MCF 10A (cell line): ENCODE measurements at regions not wholly inside any gene's neighbourhood (a gene's known extent, or its start where the extent isn't known, plus 50 kb on each side); places are given as distances from the start of the nearest gene placed in this dataset.

ENCODE experiments used
- BruUV-seq: library from RNA; stranded (reverse); fragments of 400-500 nt; replicated peaks from 2 replicates; lab custom pipeline; 2021; lab: Mats Ljungman, UMichigan
- CTCF ChIA-PET: fragments of 300-600 bp; sonication (Branson Sonifier 250); formaldehyde crosslinking; extraction: SDS; loops from one replicate; lab custom pipeline; 2021; ENCODE audit warnings: antibody characterized with exemption, inconsistent platforms; lab: Yijun Ruan, JAX
- POLR2A ChIA-PET: fragments of 300-600, 350-650 bp; sonication (Branson Sonifier 250); formaldehyde crosslinking; extraction: SDS; loops from one replicate; lab custom pipeline; 2020; ENCODE audit warnings: antibody characterized with exemption, inconsistent platforms; lab: Yijun Ruan, JAX
- DNase-seq: peaks from one replicate; pipeline ENCODE4 v3.0.0-alpha.2; 2018; ENCODE audit not compliant: unreplicated experiment
- H3K27ac Mint-ChIP-seq: one replicate; pipeline ENCODE4 v1.8.0; 2022; ENCODE audit warnings: mild to moderate bottlenecking, low read depth, mixed read lengths; ENCODE audit not compliant: unreplicated experiment
- H3K27me3 Mint-ChIP-seq: one replicate; pipeline ENCODE4 v1.8.0; 2022; ENCODE audit warnings: mixed read lengths; ENCODE audit not compliant: insufficient read depth, unreplicated experiment
- H3K36me3 Mint-ChIP-seq: one replicate; pipeline ENCODE4 v1.8.0; 2022; ENCODE audit warnings: mild to moderate bottlenecking, moderate library complexity, mixed read lengths; ENCODE audit not compliant: insufficient read depth, unreplicated experiment
- H3K4me1 Mint-ChIP-seq: one replicate; pipeline ENCODE4 v1.8.0; 2022; ENCODE audit warnings: mixed read lengths; ENCODE audit not compliant: insufficient read depth, unreplicated experiment
- H3K4me3 Mint-ChIP-seq: one replicate; pipeline ENCODE4 v1.8.0; 2022; ENCODE audit warnings: mild to moderate bottlenecking, moderate library complexity, mixed read lengths; ENCODE audit not compliant: unreplicated experiment
- H3K9me3 Mint-ChIP-seq: one replicate; pipeline ENCODE4 v1.8.0; 2022; ENCODE audit warnings: mixed read lengths; ENCODE audit not compliant: unreplicated experiment
- CTCF ChIP-seq: fragments of 200-600 bp; IDR thresholded peaks from one replicate; pipeline ENCODE4 v1.8.0; 2022; ENCODE audit warnings: antibody characterized with exemption, mild to moderate bottlenecking; ENCODE audit not compliant: unreplicated experiment
- intact Hi-C: fragments of 100-400 bp; cut with micrococcal nuclease; formaldehyde crosslinking; loops from 2 replicates; pipeline ENCODE4 v1.14.1; 2022

- DNase-seq = no peak
- no peaks in the 10 kb centered on the region for H3K36me3 Mint-ChIP-seq
- BruUV-seq = no TSS peak
Observed at GRCh38 chr14:105847400-105847799, 321.0 kb downstream of the TMEM121 start.

GRCh38 chr14:105848570-105848969 lies 322.2 kb downstream of the TMEM121 start:
- Mint-ChIP-seq H3K4me3 (no peak overlapping the region), H3K27ac (no peak overlapping the region), H3K27me3 (no peaks in the 10 kb centered on the region), H3K4me1 (no peaks in the 10 kb centered on the region), H3K36me3 (no peaks in the 10 kb centered on the region), H3K9me3 (peaks cover 26% of the 10 kb centered on the region)
- BruUV-seq = no TSS peak
- POLR2A ChIA-PET = no interaction called here
- CTCF ChIA-PET = no interaction called here
- TF ChIP-seq CTCF = no peak
- intact Hi-C loops = no loop called here
- no peak for DNase-seq

More at GRCh38 chr14:105847400-105847799, 321.0 kb downstream of the TMEM121 start:
- no peak for TF ChIP-seq CTCF
- intact Hi-C loops = no loop called here
- Mint-ChIP-seq H3K4me1 (no peaks in the 10 kb centered on the region), H3K27ac (no peak overlapping the region), H3K27me3 (no peaks in the 10 kb centered on the region), H3K4me3 (no peak overlapping the region), H3K9me3 (peaks cover 27% of the 10 kb centered on the region)
- ChIA-PET POLR2A (no interaction called here), CTCF (interaction anchor here (0.6 kb wide), 1 partner anchor 34 kb away, joined by 3 read pairs; no protein-coding TSS in a partner anchor)

- Mint-ChIP-seq H3K9me3 (peaks cover 29% of the 10 kb centered on the region), H3K4me3 (no peak overlapping the region), H3K27me3 (no peaks in the 10 kb centered on the region), H3K36me3 (no peaks in the 10 kb centered on the region), H3K27ac (no peak overlapping the region), H3K4me1 (no peaks in the 10 kb centered on the region)
- BruUV-seq = no TSS peak
- no peak for DNase-seq
- no peak for TF ChIP-seq CTCF
- POLR2A ChIA-PET = no interaction called here
- CTCF ChIA-PET = no interaction called here
- intact Hi-C loops = no loop called here
Observed at GRCh38 chr14:105849933-105850626, 323.7 kb downstream of the TMEM121 start.

- TF ChIP-seq CTCF = no peak
- H3K27ac Mint-ChIP-seq = no peak overlapping the region
- DNase-seq = no peak
- intact Hi-C loops = no loop called here
- POLR2A ChIA-PET = no interaction called here
- H3K9me3 Mint-ChIP-seq = peaks cover 29% of the 10 kb centered on the region
- BruUV-seq = no TSS peak
- no peak overlapping the region for H3K4me3 Mint-ChIP-seq
- H3K4me1 Mint-ChIP-seq = no peaks in the 10 kb centered on the region
- CTCF ChIA-PET = no interaction called here
- no peaks in the 10 kb centered on the region for H3K27me3 Mint-ChIP-seq
- peaks cover 6% of the 10 kb centered on the region for H3K36me3 Mint-ChIP-seq
Observed at GRCh38 chr14:105850853-105851581, 324.6 kb downstream of the TMEM121 start.
